Adrenal gland (tissue), 5 donors: ENCODE measurements at regions not wholly inside any gene's neighbourhood (a gene's known extent, or its start where the extent isn't known, plus 50 kb on each side); places are given as distances from the start of the nearest gene placed in this dataset.

Experiments
- CTCF ChIP-seq, 6 experiments: fragments of 450-650 bp in 4 of 6; fragments of 200-600 bp in 2 of 6; sonication (generic) in 1 of 6; IDR thresholded peaks; 1 replicate in 5 of 6; 2 replicates in 1 of 6; pipeline versions ENCODE4 v1.5.1 to v1.8.0; 2016 to 2021; ENCODE audit warnings: antibody characterized with exemption in 6 of 6, mild to moderate bottlenecking in 2 of 6, moderate library complexity in 1 of 6
- POLR2A ChIP-seq, 2 donors: fragments of 450-650 bp; IDR thresholded peaks; one replicate each; pipeline ENCODE4 v1.6.1; 2017; ENCODE audit warnings: antibody characterized with exemption in 2 of 2, mild to moderate bottlenecking in 2 of 2, moderate library complexity in 1 of 2
- donor health status: DM: no; HTN: no; CAD: no.

GRCh38 chr2:234691214-234691575, 194.3 kb upstream of the ARL4C start:
- TF ChIP-seq POLR2A (IDR thresholded peaks at IDR 0.05) (no peak), CTCF (IDR thresholded peaks at IDR 0.05) (no peak)
